GM19455 (cell line): ENCODE measurements at regions not wholly inside any gene's neighbourhood (a gene's known extent, or its start where the extent isn't known, plus 50 kb on each side); places are given as distances from the start of the nearest gene placed in this dataset.

Experiments
- ATAC-seq: cut with Tn5 transposase; IDR thresholded peaks from one replicate; pipeline ENCODE4 v1.9.1; 2021; ENCODE audit not compliant: unreplicated experiment

GRCh38 chr11:104462341-104462740 lies 298.4 kb upstream of the PDGFD start:
- no peak for ATAC-seq

- ATAC-seq, result no peak
Measured at GRCh38 chr11:104451197-104451893, 287.4 kb upstream of the PDGFD start.

DNA sequence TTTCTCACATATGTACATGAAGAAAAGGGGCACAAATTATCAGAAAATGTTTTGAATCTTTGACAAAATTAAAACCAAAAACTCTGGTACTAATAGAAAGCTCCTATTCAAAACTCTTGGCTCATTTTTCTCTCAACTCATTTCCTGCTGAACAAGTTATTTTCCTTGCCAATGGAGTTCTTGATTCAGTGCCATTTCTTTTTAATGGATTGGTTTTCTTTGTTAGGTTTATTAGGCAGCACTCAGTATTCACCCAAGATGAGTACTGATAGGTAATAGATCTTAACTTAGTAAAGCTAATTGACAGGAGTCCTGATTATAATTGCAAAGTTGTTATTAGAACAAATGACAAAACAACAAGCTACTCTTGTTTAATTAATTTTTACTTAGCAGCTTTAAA lies 279.4 kb upstream of the PDGFD start:
- ATAC-seq, result no peak

GRCh38 chr11:104442321-104442720 lies 278.4 kb upstream of the PDGFD start:
- ATAC-seq, result no peak

GRCh38 chr11:104435494-104435893 lies 271.5 kb upstream of the PDGFD start:
- no peak for ATAC-seq

DNA sequence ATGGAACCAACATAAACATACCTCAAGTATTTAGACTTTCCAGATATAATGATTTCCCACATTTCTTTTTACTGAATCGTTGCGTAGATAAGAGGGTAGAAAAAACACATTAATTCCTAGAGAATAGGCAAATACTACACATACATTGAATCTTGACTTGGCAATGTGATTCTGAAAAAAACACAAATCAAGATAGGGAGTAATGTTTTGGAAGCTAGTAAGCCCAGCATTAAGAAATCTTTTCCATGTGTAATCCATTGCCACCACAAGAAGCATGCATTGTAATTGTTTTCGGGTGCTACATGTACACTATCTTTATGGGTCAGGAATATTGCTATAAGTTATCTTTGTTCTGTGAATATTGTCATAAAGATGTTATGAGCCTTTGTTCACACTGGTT lies 269.8 kb upstream of the PDGFD start:
- ATAC-seq, result no peak

- ATAC-seq, result no peak
Measured at GRCh38 chr11:104432981-104433380, 269.0 kb upstream of the PDGFD start.

DNA sequence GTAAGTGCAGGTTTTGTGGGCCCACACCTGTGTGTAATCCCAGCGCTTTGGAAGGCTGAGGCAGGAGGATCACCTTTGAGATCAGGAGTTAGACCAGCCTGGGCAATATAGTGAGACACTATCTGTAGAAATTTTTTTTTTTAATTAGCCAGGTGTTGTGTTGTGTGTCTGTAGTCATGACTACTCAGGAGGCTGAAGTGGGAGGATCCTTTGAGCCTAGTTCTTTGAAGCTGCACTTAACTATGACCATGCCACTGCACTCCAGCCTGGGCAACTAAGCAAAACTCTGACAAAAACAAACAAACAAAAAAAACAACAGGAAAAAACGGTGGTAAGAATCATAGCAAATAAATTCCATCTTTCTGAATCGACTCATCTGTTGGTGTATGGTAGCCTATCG lies 268.6 kb upstream of the PDGFD start:
- ATAC-seq, result no peak

DNA sequence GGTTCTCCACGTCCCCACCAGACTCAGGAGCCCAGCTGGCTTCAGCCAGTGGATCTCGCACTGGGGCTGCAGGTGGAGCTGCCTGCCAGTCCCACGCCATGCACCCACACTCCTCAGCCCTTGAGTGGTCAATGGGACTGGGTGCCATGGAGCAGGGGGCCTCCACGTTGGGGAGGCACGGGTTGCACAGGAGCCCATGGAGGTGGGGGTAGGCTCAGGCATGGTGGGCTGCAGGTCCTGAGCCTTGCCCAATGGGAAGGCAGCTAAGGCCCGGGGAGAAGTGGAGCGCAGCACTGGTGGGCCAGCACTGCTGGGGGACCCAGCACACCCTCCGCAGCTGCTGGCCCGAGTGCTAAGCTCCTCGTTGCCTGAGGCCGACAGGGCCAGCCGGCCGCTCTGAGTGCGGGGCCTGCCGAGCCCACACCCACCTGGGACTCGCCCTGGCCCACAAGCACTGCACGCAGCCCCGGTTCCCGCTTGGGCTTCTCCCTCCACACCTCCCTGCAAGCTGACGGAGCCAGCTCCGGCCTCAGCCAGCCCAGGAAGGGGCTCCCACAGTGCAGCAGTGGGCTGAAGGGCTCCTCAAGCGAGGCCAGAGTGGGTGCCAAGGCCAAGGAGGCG lies 258.5 kb upstream of the PDGFD start:
- no peak for ATAC-seq

DNA sequence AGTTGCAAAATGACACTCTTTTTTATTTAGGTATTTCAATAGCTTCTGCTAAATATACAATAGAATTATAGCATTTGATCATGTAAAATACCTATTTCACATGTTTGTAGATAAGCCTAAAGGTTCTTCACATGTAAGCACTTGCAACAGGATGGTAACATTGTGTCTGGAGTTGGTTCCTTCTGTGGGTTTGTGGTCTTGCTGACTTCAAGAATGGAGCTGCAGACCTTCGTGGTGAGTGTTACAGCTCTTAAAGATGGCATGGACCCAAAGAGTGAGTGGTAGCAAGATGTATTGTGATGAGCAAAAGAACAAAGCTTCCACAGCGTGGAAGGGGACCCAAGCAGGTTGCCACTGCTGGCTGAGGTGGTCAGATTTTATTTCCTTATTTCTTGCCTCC lies 246.4 kb upstream of the PDGFD start:
- no peak for ATAC-seq

- ATAC-seq, result no peak
Measured at GRCh38 chr11:104408630-104409029, 244.7 kb upstream of the PDGFD start.

DNA sequence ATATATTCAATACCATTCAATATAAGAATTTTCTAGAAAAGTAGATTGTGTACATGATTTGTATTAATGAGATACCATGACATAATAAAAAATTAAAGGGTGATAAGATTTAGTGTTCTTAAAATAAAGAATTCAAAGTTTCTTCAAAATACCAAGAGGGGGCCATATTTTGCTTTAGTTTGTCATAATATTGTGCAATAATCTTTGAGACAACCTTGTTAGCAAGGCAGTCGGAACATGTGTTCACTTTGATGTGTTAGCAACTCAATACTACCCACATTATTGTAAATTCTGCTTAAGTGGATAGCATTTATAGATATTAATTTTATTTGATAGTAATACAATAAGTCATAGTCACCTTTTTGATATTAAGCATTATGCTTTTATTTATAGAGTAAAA lies 241.3 kb upstream of the PDGFD start:
- ATAC-seq, result no peak

DNA sequence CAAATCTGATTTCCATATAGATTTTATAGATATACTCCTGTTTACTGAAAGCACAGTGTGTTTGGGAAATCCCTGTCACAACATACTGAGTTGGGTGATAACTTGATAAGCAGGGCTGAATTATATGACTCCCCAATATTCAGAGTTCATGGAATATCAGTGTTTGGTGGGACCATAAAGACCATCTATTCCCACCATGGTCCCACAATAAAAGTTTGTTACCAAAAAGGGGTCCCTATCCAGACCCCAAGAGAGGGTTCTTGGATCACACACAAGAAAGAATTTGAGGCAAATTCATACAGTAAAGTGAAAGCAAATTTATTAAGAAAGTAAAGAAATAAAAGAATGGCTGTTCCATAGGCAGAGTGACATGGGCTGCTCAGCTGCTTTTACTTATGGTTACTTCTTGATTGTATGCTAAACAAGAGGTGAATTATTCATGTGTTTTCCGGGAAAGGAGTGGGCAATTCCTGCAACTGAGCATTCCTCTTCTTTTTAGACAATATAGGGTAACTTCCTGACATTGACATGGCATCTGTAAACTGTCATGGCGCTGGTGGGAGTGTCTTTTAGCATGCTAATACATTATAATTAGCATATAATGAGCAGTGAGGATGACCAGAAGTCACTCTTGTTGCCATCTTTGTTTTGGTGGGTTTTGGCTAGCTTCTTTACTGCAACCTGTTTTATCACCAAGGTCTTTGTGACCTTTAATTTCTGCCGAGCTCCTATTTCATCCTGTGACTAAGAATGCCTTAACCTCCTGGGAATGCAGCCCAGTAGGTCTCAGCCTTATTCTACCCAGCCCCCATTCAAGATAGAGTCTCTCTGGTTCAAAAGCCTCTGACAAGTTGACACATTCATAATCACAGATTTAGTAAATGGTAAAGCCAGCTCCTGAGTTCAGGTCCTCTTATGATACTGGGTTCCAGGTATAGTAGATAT lies 240.6 kb upstream of the PDGFD start:
- ATAC-seq, result no peak

- no peak for ATAC-seq
Measured at GRCh38 chr11:104402812-104403521, 239.0 kb upstream of the PDGFD start.

DNA sequence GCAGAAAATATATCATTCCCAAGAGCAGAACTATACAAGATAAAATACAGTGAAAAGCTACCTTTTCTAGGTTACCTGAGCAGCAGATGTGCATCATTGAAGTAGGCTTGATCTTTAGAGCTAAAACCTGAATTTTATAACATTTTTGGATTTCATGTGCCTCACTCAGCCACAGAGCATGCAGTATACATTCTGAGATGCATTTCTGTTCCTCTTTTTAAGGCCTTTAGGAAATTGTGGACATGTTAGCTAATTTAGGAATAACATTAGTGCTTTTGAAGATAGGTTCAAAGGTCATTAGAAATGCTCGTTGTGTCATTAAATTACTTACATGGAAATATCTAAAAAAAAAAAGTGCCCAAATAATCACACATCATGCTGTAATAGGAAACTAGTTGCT lies 230.6 kb upstream of the PDGFD start:
- ATAC-seq, result no peak

DNA sequence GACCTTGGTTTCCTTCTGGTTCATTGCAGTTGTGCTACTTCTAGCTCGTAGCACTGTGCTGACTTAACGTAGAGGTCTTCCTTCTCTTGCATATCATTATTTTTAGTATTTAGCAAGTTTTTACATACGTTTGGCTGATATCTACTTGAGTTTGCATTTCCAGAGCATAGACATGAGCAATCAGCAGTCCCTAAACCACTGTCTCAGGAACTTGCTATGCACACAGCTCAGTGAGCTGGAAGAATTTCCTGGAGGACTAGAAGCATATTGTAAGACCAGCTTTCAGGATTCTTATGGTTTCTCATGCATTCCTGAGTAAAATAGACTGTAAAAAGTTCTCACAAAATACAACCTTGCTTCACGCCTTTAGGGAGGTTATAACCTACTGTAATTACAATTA lies 226.7 kb upstream of the PDGFD start:
- ATAC-seq, result no peak

DNA sequence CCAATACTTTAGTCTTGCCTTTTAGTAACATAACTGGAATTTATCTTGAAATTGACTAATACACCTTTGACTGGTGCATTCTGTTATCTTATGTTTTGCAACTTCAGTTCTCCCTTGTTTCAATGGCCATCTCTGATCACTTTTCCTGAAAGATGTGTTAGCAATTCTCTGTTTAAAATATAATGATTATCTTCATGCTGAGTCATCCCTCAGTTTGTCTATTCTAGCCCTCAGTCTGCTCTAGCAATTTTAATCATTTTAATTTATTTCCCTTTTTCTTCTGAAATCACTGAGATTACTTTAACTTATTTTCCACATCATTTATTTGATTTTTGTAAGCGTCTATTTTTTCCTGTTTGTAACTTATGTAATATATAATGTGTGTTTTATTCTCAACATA lies 221.9 kb upstream of the PDGFD start:
- ATAC-seq, result no peak

GRCh38 chr11:104380358-104380757 lies 216.4 kb upstream of the PDGFD start:
- ATAC-seq, result no peak

- no peak for ATAC-seq
Measured at GRCh38 chr11:104372111-104372510, 208.2 kb upstream of the PDGFD start.

- no peak for ATAC-seq
Measured at GRCh38 chr11:104370478-104370877, 206.5 kb upstream of the PDGFD start.

- ATAC-seq, result no peak
Measured at GRCh38 chr11:104369761-104370160, 205.8 kb upstream of the PDGFD start.
